LNCAP (cell line): ENCODE measurements at regions not wholly inside any gene's neighbourhood (a gene's known extent, or its start where the extent isn't known, plus 50 kb on each side); places are given as distances from the start of the nearest gene placed in this dataset.

Experiments used
- CTCF ChIP-seq: fragments of 450-650 bp; IDR thresholded peaks from 2 replicates; pipeline ENCODE4 v1.5.1; 2017; ENCODE audit warnings: mild to moderate bottlenecking

DNA sequence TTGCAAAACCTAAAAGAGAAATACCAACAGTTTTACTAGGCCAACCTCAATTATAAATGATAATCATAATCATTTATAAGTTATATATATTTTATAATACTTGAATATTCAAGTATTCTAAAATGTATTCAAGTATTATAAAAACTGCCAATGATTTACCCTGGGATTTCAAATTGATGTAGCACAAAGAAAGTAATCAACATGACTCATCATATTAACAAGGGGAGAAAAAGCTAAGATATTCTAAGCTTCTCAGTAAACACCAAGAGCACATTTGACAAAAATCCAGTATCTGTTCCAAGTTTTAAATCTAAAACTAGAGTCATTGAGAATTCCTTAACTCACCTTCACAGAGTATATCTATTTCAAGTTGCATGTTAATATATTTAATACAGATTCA is 56.1 kb downstream of the CAPZA3 start:
- no peak for TF ChIP-seq CTCF

- no peak for TF ChIP-seq CTCF
These were observed 59.7 kb downstream of the CAPZA3 start for GRCh38 chr12:18797604-18798003.

GRCh38 chr12:18798535-18799361 is 60.8 kb downstream of the CAPZA3 start:
- TF ChIP-seq CTCF, result no peak

GRCh38 chr12:18799561-18799960 is 61.6 kb downstream of the CAPZA3 start:
- TF ChIP-seq CTCF, result no peak

DNA sequence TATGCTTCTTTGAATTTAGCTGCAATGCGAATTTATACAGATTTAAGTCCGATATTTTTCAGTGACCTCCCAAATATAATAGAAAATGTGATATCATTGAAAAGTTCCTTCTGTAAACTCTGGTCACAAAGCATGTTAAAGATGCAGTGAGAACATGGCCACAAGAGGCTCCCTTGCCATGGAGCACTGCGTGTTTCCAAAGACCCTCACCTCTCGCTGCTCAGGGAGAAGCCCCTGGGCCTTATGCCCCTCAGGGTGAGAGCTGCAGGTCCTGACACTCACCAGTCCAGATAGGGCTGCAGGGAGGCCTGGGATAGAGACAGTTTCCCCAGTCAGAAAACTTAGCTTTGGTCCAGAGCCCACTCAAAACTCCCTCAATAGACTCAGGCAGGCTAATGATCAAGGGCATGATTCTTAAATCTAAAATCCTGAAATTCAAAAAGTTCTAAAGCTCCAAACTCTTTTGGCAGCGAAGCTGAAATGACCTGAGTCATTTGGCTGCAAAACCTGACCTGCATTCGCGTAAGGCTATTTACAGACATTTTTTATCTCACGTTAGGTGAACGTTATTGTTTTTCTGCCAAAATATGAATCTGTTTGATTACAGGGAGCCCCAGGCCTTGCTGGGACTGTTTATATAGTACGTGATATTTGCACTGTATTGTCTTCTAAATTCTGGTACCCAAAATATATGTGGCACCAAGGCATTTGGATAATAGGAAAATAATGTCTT is 67.8 kb downstream of the CAPZA3 start:
- no peak for TF ChIP-seq CTCF

GRCh38 chr12:18807714-18808113 is 69.8 kb downstream of the CAPZA3 start:
- no peak for TF ChIP-seq CTCF

- TF ChIP-seq CTCF, result no peak
These were observed 70.3 kb downstream of the CAPZA3 start for GRCh38 chr12:18808221-18808620.
